ENCODE measurements at regions not wholly inside any gene's neighbourhood (a gene's known extent, or its start where the extent isn't known, plus 50 kb on each side); places are given as distances from the start of the nearest gene placed in this dataset.

DNA sequence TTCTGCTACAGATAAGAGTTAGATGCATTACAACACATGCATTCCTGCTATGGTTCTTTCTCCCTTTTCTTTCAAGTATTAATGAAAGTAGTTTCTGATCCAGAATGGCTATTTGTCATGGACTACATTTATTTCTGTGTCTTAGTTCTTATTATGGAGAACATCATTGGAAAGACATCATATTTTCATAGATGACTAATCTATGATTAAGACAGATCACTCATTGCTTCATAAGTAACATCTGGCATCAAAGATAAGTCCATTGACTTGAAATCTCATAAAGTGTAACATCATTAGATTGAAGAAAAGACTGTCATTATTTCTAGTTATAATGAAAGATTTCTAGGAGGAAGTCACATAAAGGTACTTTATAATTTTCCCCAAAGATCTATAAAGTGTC lies 366.7 kb downstream of the NSUN3 start (continued):
- TF ChIP-seq, protein P1, sequence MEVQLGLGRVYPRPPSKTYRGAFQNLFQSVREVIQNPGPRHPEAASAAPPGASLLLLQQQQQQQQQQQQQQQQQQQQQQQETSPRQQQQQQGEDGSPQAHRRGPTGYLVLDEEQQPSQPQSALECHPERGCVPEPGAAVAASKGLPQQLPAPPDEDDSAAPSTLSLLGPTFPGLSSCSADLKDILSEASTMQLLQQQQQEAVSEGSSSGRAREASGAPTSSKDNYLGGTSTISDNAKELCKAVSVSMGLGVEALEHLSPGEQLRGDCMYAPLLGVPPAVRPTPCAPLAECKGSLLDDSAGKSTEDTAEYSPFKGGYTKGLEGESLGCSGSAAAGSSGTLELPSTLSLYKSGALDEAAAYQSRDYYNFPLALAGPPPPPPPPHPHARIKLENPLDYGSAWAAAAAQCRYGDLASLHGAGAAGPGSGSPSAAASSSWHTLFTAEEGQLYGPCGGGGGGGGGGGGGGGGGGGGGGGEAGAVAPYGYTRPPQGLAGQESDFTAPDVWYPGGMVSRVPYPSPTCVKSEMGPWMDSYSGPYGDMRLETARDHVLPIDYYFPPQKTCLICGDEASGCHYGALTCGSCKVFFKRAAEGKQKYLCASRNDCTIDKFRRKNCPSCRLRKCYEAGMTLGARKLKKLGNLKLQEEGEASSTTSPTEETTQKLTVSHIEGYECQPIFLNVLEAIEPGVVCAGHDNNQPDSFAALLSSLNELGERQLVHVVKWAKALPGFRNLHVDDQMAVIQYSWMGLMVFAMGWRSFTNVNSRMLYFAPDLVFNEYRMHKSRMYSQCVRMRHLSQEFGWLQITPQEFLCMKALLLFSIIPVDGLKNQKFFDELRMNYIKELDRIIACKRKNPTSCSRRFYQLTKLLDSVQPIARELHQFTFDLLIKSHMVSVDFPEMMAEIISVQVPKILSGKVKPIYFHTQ (CRISPR knock-in tag; IDR thresholded peaks at IDR 0.05), result no peak
- TF ChIP-seq FOXK1 (CRISPR knock-in tag; IDR thresholded peaks at IDR 0.05) (no peak), ZBTB21 (CRISPR knock-in tag; IDR thresholded peaks at IDR 0.05; ENCODE audit: borderline replicate concordance) (no peak), ZNF425 (CRISPR knock-in tag; conservative IDR thresholded peaks at IDR 0.05) (no peak), AFF4 (CRISPR knock-in tag; IDR thresholded peaks at IDR 0.05; ENCODE audit: borderline replicate concordance) (no peak), ZSCAN18 (CRISPR knock-in tag; IDR thresholded peaks at IDR 0.05) (no peak), MLX (CRISPR knock-in tag; IDR thresholded peaks at IDR 0.05) (no peak)

DNA sequence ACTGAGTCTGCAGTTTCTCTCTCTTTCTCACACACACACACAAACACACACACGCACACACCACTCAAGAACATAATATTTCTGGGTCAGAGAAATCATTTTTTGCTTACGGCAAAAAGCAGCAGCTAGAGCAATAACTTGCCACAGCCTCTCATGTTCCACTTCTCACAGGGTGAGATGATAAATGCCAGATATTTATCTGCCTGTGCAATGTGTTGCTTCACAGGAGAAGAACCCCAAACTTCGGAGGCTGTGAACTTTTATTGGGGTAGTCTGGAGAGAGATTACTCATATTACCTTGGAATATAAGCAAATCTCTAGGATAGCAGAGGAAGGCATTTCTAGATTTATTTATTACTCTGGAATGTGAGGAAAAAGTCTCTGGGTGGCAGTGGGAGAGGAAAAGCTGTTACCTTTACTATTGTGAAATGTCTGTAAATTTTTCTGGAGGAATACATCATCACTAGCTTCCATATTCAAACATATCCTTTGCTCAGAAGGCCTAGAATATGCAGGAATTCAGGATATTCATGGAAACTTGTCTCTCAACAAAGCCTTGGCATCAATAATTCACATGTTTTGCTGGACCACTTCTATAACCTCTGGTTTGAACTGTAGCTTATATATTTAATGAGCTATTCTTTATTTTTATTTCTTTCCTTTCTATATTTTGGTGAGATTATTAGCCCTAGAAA lies 369.2 kb downstream of the NSUN3 start:
- Mint-ChIP-seq H3K9me3 (peaks cover 7% of the 10 kb centered on the region), H3K36me3 (peaks cover 6% of the 10 kb centered on the region), H3K27me3 (ENCODE audit: low read depth) (peaks cover 4% of the 10 kb centered on the region; the same call in 1 of the 2 replicates), H3K4me3 (no peak overlapping the region), H3K4me1 (peaks cover 8% of the 10 kb centered on the region), H3K27ac (no peak overlapping the region)
- CTCF ChIA-PET, result interaction anchor here (0.8 kb wide), 1 partner anchor 12 kb away, joined by 3 read pairs; no protein-coding TSS in a partner anchor
- POLR2A ChIA-PET, result no interaction called here
- DNase-seq (ENCODE audit: low spot score) (no peak), ATAC-seq (no peak)
- TF ChIP-seq NFATC4 (CRISPR knock-in tag; IDR thresholded peaks at IDR 0.05) (no peak), ZNF671 (CRISPR knock-in tag; IDR thresholded peaks at IDR 0.05) (no peak), GTF2I (CRISPR knock-in tag; conservative IDR thresholded peaks at IDR 0.05) (no peak), RORB (CRISPR knock-in tag; IDR thresholded peaks at IDR 0.05) (no peak), JAZF1 (CRISPR knock-in tag; IDR thresholded peaks at IDR 0.05) (no peak), ETV6 (CRISPR knock-in tag; IDR thresholded peaks at IDR 0.05) (no peak), ZNF121 (CRISPR knock-in tag; IDR thresholded peaks at IDR 0.05) (no peak)

Measured in WTC11 (cell line).